ENCODE measurements at regions not wholly inside any gene's neighbourhood (a gene's known extent, or its start where the extent isn't known, plus 50 kb on each side); places are given as distances from the start of the nearest gene placed in this dataset.

DNA sequence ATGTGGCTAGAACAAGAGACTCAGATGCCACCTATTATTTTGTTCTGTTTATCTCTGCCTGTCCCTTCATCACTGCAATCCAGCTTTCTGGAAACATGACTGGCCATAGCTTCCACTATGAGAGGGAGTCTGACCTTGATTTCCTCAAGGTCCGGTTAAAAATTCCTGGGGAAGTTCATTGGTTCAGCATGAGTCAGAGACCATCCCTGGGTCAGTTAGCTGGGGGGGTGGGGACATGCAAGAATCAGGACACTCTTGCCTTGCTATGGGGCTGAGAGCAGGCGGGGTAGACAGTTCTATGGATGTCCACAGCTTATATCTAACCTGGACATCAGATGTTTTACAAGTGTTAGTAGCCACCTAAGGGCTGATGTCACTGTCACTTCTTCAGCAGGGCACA is 81.1 kb downstream of the TENT5C start:
- TF ChIP-seq, protein P1, sequence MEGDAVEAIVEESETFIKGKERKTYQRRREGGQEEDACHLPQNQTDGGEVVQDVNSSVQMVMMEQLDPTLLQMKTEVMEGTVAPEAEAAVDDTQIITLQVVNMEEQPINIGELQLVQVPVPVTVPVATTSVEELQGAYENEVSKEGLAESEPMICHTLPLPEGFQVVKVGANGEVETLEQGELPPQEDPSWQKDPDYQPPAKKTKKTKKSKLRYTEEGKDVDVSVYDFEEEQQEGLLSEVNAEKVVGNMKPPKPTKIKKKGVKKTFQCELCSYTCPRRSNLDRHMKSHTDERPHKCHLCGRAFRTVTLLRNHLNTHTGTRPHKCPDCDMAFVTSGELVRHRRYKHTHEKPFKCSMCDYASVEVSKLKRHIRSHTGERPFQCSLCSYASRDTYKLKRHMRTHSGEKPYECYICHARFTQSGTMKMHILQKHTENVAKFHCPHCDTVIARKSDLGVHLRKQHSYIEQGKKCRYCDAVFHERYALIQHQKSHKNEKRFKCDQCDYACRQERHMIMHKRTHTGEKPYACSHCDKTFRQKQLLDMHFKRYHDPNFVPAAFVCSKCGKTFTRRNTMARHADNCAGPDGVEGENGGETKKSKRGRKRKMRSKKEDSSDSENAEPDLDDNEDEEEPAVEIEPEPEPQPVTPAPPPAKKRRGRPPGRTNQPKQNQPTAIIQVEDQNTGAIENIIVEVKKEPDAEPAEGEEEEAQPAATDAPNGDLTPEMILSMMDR (conservative IDR thresholded peaks at IDR 0.05) = no peak
- H3K4me3 Mint-ChIP-seq = no peak overlapping the region
- peaks cover 15% of the 10 kb centered on the region for H3K27me3 Mint-ChIP-seq
- H3K9me3 Mint-ChIP-seq = no peaks in the 10 kb centered on the region
- H3K4me1 Mint-ChIP-seq (ENCODE audit: unreplicated experiment) = peaks cover 5% of the 10 kb centered on the region
- DNase-seq (ENCODE audit: extremely low spot score, unreplicated experiment) = no peak
- H3K27ac Mint-ChIP-seq = no peak overlapping the region
- H3K36me3 Mint-ChIP-seq = no peaks in the 10 kb centered on the region

DNA sequence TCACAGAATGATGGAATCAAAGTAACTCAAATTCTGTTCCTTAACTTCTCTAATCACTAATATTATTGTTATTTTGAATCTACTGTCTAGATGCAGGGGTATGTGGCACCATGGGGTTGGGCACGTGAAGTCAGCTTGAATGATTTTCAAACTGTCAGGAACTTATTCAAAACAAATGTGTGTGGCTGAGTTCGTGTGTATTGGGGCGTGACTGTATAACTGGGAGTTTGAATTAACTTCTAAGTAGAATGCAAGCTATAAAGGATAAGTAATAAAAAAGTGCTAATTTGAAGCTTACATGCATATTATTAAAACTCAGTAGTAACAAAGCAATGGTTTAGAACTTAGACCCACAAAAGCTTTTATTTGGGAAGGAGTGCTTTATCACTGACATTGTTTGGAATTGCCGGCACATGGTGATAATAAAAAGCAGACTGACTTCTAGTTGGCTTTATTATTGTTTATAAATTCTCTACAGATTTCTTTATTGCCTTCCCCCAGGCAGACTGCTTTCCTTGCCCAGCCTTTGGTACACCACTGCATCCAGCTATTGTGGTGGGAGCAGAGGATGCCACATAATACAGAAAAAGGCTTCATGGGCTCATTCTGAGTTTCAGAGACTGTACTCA is 84.3 kb downstream of the TENT5C start:
- Mint-ChIP-seq H3K27me3 (peaks cover 15% of the 10 kb centered on the region), H3K4me1 (ENCODE audit: unreplicated experiment) (peaks cover 5% of the 10 kb centered on the region), H3K36me3 (no peaks in the 10 kb centered on the region), H3K9me3 (no peaks in the 10 kb centered on the region), H3K27ac (no peak overlapping the region), H3K4me3 (no peak overlapping the region)
- no peak for DNase-seq (ENCODE audit: extremely low spot score, unreplicated experiment)
- TF ChIP-seq, protein P1 (conservative IDR thresholded peaks at IDR 0.05) = no peak

DNA sequence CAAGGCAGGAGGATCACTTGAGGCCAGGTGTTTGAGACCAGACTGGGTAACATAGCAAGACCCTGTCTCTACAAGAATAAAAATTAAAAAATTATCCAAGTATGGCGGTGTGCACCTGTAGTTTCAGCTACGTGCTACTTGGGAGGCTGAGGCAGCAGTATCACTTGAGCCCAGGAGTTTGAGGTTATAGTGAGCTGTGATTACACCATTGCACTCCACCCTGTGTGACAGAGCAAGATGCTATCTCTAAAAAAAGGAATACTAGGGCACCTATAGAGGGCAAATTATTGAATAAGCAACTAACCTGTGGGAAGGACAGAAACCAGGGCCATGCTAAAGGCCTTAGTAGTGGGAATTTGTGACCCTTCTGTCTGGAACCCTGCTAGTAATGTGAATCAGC is 86.1 kb downstream of the TENT5C start:
- H3K9me3 Mint-ChIP-seq = no peaks in the 10 kb centered on the region
- H3K36me3 Mint-ChIP-seq = no peaks in the 10 kb centered on the region
- H3K27me3 Mint-ChIP-seq = peaks cover 15% of the 10 kb centered on the region
- DNase-seq (ENCODE audit: extremely low spot score, unreplicated experiment) = no peak
- H3K4me3 Mint-ChIP-seq = no peak overlapping the region
- peaks cover under 1% of the 10 kb centered on the region for H3K4me1 Mint-ChIP-seq (ENCODE audit: unreplicated experiment)
- TF ChIP-seq, protein P1 (conservative IDR thresholded peaks at IDR 0.05) = no peak
- H3K27ac Mint-ChIP-seq = no peak overlapping the region

DNA sequence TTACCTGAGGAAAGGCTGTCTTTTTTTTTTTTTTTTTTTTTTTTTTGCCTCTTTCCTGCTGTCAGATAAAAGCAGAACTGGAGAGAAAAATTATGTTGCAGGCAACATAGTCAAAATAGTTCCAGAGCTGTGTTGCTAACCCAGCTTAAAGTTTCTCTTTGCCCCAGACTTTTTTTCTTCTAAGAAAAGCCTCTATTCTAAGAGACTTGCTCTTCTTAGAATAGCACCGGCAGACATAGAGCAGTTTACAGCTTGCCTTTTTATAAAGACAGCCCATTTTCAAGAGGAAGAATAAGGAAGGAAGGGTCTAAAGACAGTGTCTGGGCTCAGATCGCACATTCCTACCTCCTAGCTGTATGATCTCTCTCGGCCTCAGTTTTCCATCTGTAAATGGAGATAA is 88.7 kb downstream of the TENT5C start:
- TF ChIP-seq, protein P1 (conservative IDR thresholded peaks at IDR 0.05) = no peak
- Mint-ChIP-seq H3K27me3 (peaks cover 15% of the 10 kb centered on the region), H3K9me3 (no peaks in the 10 kb centered on the region)

DNA sequence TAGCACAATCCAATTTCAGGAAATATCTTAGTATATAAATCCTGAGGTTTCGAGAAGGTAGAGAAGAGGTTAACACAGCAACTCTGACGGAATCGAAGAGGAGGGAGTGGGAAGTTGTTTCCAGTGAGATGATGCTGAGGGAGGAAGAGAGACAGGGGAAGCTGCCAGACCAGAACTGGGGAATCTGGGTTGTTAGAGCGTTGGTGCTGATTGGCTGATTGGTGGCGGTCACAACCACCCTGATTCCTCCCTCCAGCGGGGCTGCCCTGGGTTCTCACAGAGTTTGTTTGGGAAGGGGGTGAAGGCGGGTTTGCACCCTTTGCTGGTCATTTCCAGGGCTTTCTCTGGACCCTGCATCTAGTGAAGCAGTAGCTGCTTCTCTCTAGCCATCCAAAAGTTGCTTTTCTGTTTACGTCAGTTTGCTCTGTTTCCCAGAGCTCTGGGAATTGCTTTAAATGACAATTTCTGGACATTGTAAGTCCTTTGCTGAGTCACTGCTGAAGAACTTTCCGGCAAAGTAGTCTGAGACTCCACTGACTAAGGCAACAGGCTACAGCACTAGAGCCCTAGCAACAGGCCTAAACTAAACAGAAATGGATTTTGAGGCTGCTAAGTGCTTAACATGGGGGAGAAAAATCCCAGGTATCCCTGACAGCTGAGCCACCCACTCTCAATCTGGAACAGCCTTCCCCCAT is 90.1 kb downstream of the TENT5C start:
- H3K27me3 Mint-ChIP-seq = peaks cover 12% of the 10 kb centered on the region
- H3K9me3 Mint-ChIP-seq = no peaks in the 10 kb centered on the region
- H3K4me1 Mint-ChIP-seq (ENCODE audit: unreplicated experiment) = peaks cover 4% of the 10 kb centered on the region
- H3K27ac Mint-ChIP-seq = no peak overlapping the region
- no peak for DNase-seq (ENCODE audit: extremely low spot score, unreplicated experiment)
- TF ChIP-seq, protein P1 (conservative IDR thresholded peaks at IDR 0.05) = no peak
- H3K4me3 Mint-ChIP-seq = no peak overlapping the region
- H3K36me3 Mint-ChIP-seq = no peaks in the 10 kb centered on the region

More for the DNA sequence above, 88.7 kb downstream of the TENT5C start:
- no peak for DNase-seq (ENCODE audit: extremely low spot score, unreplicated experiment)
- Mint-ChIP-seq H3K4me3 (no peak overlapping the region), H3K36me3 (no peaks in the 10 kb centered on the region), H3K4me1 (ENCODE audit: unreplicated experiment) (peaks cover 3% of the 10 kb centered on the region), H3K27ac (no peak overlapping the region)
